GM12873 (cell line): ENCODE measurements at regions not wholly inside any gene's neighbourhood (a gene's known extent, or its start where the extent isn't known, plus 50 kb on each side); places are given as distances from the start of the nearest gene placed in this dataset.

Source experiments
- CTCF ChIP-seq: IDR thresholded peaks from 2 replicates; pipeline ENCODE4 v1.5.1; 2012; ENCODE audit warnings: low read depth, mild to moderate bottlenecking, moderate library complexity, low read length, control low read depth; ENCODE audit not compliant: insufficient read depth; ENCODE audit errors: missing control alignments

GRCh38 chr12:19958389-19958788 lies 409.9 kb upstream of the PDE3A start:
- no peak for TF ChIP-seq CTCF

GRCh38 chr12:19959353-19959752 lies 409.0 kb upstream of the PDE3A start:
- no peak for TF ChIP-seq CTCF

GRCh38 chr12:19960527-19960926 lies 407.8 kb upstream of the PDE3A start:
- no peak for TF ChIP-seq CTCF

- TF ChIP-seq CTCF, result no peak
These were observed 406.1 kb upstream of the PDE3A start for GRCh38 chr12:19962192-19962591.

GRCh38 chr12:19963972-19964371 lies 404.4 kb upstream of the PDE3A start:
- TF ChIP-seq CTCF, result no peak

GRCh38 chr12:19964549-19964948 lies 403.8 kb upstream of the PDE3A start:
- no peak for TF ChIP-seq CTCF

GRCh38 chr12:19965196-19966038 lies 402.9 kb upstream of the PDE3A start:
- no peak for TF ChIP-seq CTCF
